ENCODE measurements at regions not wholly inside any gene's neighbourhood (a gene's known extent, or its start where the extent isn't known, plus 50 kb on each side); places are given as distances from the start of the nearest gene placed in this dataset.

DNA sequence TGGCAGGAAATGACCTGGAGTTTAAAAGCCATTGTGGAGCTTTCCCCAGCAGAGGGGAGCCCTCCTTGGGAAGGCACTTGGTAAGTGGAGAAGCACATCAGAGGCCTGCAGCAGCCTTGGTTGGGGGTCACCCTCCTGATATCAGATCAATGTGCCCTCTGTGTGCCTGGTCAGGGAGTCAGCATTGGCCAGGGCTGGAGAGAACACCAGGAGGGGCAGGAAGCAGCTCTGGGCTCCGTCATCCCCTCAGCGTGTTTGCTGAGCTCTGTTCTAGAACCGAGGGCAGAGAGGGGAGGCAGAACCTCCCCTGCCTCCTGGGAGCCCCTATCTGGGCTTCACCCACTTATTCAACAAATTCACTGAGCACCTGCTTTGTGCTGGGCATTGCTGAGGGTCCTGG, 846.0 kb downstream of the TBC1D22A start:
- TF ChIP-seq POLR2A (IDR thresholded peaks at IDR 0.05) = no peak
- TF ChIP-seq, protein P1, sequence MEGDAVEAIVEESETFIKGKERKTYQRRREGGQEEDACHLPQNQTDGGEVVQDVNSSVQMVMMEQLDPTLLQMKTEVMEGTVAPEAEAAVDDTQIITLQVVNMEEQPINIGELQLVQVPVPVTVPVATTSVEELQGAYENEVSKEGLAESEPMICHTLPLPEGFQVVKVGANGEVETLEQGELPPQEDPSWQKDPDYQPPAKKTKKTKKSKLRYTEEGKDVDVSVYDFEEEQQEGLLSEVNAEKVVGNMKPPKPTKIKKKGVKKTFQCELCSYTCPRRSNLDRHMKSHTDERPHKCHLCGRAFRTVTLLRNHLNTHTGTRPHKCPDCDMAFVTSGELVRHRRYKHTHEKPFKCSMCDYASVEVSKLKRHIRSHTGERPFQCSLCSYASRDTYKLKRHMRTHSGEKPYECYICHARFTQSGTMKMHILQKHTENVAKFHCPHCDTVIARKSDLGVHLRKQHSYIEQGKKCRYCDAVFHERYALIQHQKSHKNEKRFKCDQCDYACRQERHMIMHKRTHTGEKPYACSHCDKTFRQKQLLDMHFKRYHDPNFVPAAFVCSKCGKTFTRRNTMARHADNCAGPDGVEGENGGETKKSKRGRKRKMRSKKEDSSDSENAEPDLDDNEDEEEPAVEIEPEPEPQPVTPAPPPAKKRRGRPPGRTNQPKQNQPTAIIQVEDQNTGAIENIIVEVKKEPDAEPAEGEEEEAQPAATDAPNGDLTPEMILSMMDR (IDR thresholded peaks at IDR 0.05 in 8 of 11, conservative IDR thresholded peaks at IDR 0.05 in 3 of 11) = no peak

Data from spleen (tissue), 7 donors.